SJCRH30 (cell line): ENCODE measurements at regions not wholly inside any gene's neighbourhood (a gene's known extent, or its start where the extent isn't known, plus 50 kb on each side); places are given as distances from the start of the nearest gene placed in this dataset.

Source experiments
- DNase-seq, 2 experiments: peaks; one replicate each; pipeline ENCODE4 v3.0.0-alpha.2; 2015 to 2020
- H3K27ac ChIP-seq: fragments of 250-450 bp; sonication (Bioruptor Pico); 2 replicates; pipeline ENCODE4 v1.5.1; 2020; ENCODE audit warnings: mild to moderate bottlenecking, moderate library complexity
- H3K27me3 ChIP-seq: fragments of 250-450 bp; sonication (Bioruptor Pico); 2 replicates; pipeline ENCODE4 v1.5.1; 2020; ENCODE audit warnings: mild to moderate bottlenecking, moderate library complexity
- H3K36me3 ChIP-seq: fragments of 250-450 bp; sonication (Bioruptor Pico); 2 replicates; pipeline ENCODE4 v1.5.1; 2020; ENCODE audit warnings: mild to moderate bottlenecking, moderate library complexity
- H3K4me1 ChIP-seq: fragments of 250-450 bp; sonication (Bioruptor Pico); 2 replicates; pipeline ENCODE4 v1.5.1; 2020; ENCODE audit warnings: mild to moderate bottlenecking, moderate library complexity
- H3K4me3 ChIP-seq: fragments of 250-450 bp; sonication (Bioruptor Pico); 2 replicates; pipeline ENCODE4 v1.5.1; 2020; ENCODE audit warnings: mild to moderate bottlenecking, moderate library complexity
- H3K9me3 ChIP-seq: fragments of 250-450 bp; sonication (Bioruptor Pico); replicated peaks from 2 replicates; pipeline ENCODE4 v1.5.1; 2020; ENCODE audit warnings: mild to moderate bottlenecking, moderate library complexity

- no peak overlapping the region for H3K27ac ChIP-seq
- H3K36me3 ChIP-seq, result no peaks in the 10 kb centered on the region
- H3K4me3 ChIP-seq, result no peak overlapping the region
- H3K9me3 ChIP-seq, result 0 out of 2 replicates have a peak, but pooled peaks cover 3% of the 10 kb centered on the region
- DNase-seq, result no peak
- H3K27me3 ChIP-seq, result no peaks in the 10 kb centered on the region
- H3K4me1 ChIP-seq, result no peaks in the 10 kb centered on the region
Measured at GRCh38 chr3:144185276-144185675, 213.7 kb downstream of the DIPK2A start.

GRCh38 chr3:144187531-144188210, 216.0 kb downstream of the DIPK2A start:
- no peak overlapping the region for H3K27ac ChIP-seq
- H3K4me3 ChIP-seq, result no peak overlapping the region
- no peaks in the 10 kb centered on the region for H3K36me3 ChIP-seq
- no peaks in the 10 kb centered on the region for H3K4me1 ChIP-seq
- no peaks in the 10 kb centered on the region for H3K27me3 ChIP-seq
- no peak for DNase-seq
- 0 out of 2 replicates have a peak, but pooled peaks cover 3% of the 10 kb centered on the region for H3K9me3 ChIP-seq

GRCh38 chr3:144189044-144189443, 217.4 kb downstream of the DIPK2A start:
- H3K4me3 ChIP-seq, result no peak overlapping the region
- H3K27me3 ChIP-seq, result no peaks in the 10 kb centered on the region
- H3K9me3 ChIP-seq, result 0 out of 2 replicates have a peak, but pooled peaks cover 3% of the 10 kb centered on the region
- no peaks in the 10 kb centered on the region for H3K36me3 ChIP-seq
- H3K27ac ChIP-seq, result no peak overlapping the region
- H3K4me1 ChIP-seq, result no peaks in the 10 kb centered on the region
- no peak for DNase-seq

- H3K27ac ChIP-seq, result no peak overlapping the region
- H3K9me3 ChIP-seq, result no peaks in the 10 kb centered on the region; the same call in 1 of the 2 replicates
- peak; percentile 8 to 15 for DNase-seq
- no peaks in the 10 kb centered on the region for H3K27me3 ChIP-seq
- no peaks in the 10 kb centered on the region for H3K4me1 ChIP-seq
- H3K36me3 ChIP-seq, result no peaks in the 10 kb centered on the region
- H3K4me3 ChIP-seq, result no peak overlapping the region
Measured at GRCh38 chr3:144197116-144197515, 225.5 kb downstream of the DIPK2A start.

GRCh38 chr3:144197582-144197981, 226.0 kb downstream of the DIPK2A start:
- no peak overlapping the region for H3K4me3 ChIP-seq
- H3K36me3 ChIP-seq, result no peaks in the 10 kb centered on the region
- H3K9me3 ChIP-seq, result no peaks in the 10 kb centered on the region; the same call in 1 of the 2 replicates
- H3K4me1 ChIP-seq, result no peaks in the 10 kb centered on the region
- no peak for DNase-seq
- H3K27me3 ChIP-seq, result no peaks in the 10 kb centered on the region
- no peak overlapping the region for H3K27ac ChIP-seq

GRCh38 chr3:144200004-144200403, 228.4 kb downstream of the DIPK2A start:
- no peak for DNase-seq
- H3K9me3 ChIP-seq, result no peaks in the 10 kb centered on the region; the same call in 1 of the 2 replicates
- H3K27me3 ChIP-seq, result no peaks in the 10 kb centered on the region
- no peak overlapping the region for H3K4me3 ChIP-seq
- no peaks in the 10 kb centered on the region for H3K36me3 ChIP-seq
- H3K27ac ChIP-seq, result no peak overlapping the region
- no peaks in the 10 kb centered on the region for H3K4me1 ChIP-seq

- Histone ChIP-seq H3K27ac (no peak overlapping the region), H3K36me3 (no peaks in the 10 kb centered on the region), H3K27me3 (no peaks in the 10 kb centered on the region), H3K4me3 (no peak overlapping the region), H3K4me1 (no peaks in the 10 kb centered on the region), H3K9me3 (no peaks in the 10 kb centered on the region)
- no peak for DNase-seq
Measured at GRCh38 chr3:144200466-144200865, 228.8 kb downstream of the DIPK2A start.

GRCh38 chr3:144221761-144222160, 250.1 kb downstream of the DIPK2A start:
- Histone ChIP-seq H3K36me3 (no peaks in the 10 kb centered on the region), H3K27me3 (no peaks in the 10 kb centered on the region), H3K27ac (no peak overlapping the region), H3K4me3 (no peak overlapping the region), H3K9me3 (no peaks in the 10 kb centered on the region), H3K4me1 (peaks cover 12% of the 10 kb centered on the region)
- DNase-seq, result peak; percentile 72 to 86

- Histone ChIP-seq H3K4me3 (no peak overlapping the region), H3K4me1 (peaks cover 14% of the 10 kb centered on the region), H3K9me3 (no peaks in the 10 kb centered on the region), H3K27me3 (no peaks in the 10 kb centered on the region), H3K27ac (no peak overlapping the region), H3K36me3 (no peaks in the 10 kb centered on the region)
- peak in 1 of 2 experiments; percentile 27 for DNase-seq
Measured at GRCh38 chr3:144229330-144229729, 257.7 kb downstream of the DIPK2A start.

- DNase-seq, result no peak
- Histone ChIP-seq H3K9me3 (no peaks in the 10 kb centered on the region), H3K4me3 (no peak overlapping the region), H3K27ac (no peak overlapping the region), H3K4me1 (peaks cover 14% of the 10 kb centered on the region), H3K36me3 (no peaks in the 10 kb centered on the region), H3K27me3 (no peaks in the 10 kb centered on the region)
Measured at GRCh38 chr3:144229953-144230352, 258.3 kb downstream of the DIPK2A start.

GRCh38 chr3:144235489-144235888, 263.9 kb downstream of the DIPK2A start:
- no peak for DNase-seq
- Histone ChIP-seq H3K36me3 (no peaks in the 10 kb centered on the region), H3K27me3 (no peaks in the 10 kb centered on the region), H3K27ac (no peak overlapping the region), H3K9me3 (no peaks in the 10 kb centered on the region), H3K4me1 (peaks cover 6% of the 10 kb centered on the region; the same call in 1 of the 2 replicates), H3K4me3 (no peak overlapping the region)

GRCh38 chr3:144237351-144237750, 265.7 kb downstream of the DIPK2A start:
- Histone ChIP-seq H3K4me3 (no peak overlapping the region), H3K36me3 (no peaks in the 10 kb centered on the region), H3K9me3 (no peaks in the 10 kb centered on the region), H3K4me1 (peaks cover 8% of the 10 kb centered on the region; the same call in 1 of the 2 replicates), H3K27me3 (no peaks in the 10 kb centered on the region), H3K27ac (no peak overlapping the region)
- DNase-seq, result no peak

- H3K9me3 ChIP-seq, result no peaks in the 10 kb centered on the region
- H3K4me3 ChIP-seq, result no peak overlapping the region
- H3K36me3 ChIP-seq, result no peaks in the 10 kb centered on the region
- H3K4me1 ChIP-seq, result 0 out of 2 replicates have a peak, but pooled peaks cover 2% of the 10 kb centered on the region
- no peaks in the 10 kb centered on the region for H3K27me3 ChIP-seq
- peak; percentile 23 to 68 for DNase-seq
- H3K27ac ChIP-seq, result no peak overlapping the region
Measured at GRCh38 chr3:144241404-144241803, 269.8 kb downstream of the DIPK2A start.

GRCh38 chr3:144242747-144243146, 271.1 kb downstream of the DIPK2A start:
- H3K36me3 ChIP-seq, result no peaks in the 10 kb centered on the region
- no peak for DNase-seq
- no peaks in the 10 kb centered on the region for H3K27me3 ChIP-seq
- 0 out of 2 replicates have a peak, but pooled peaks cover 2% of the 10 kb centered on the region for H3K4me1 ChIP-seq
- H3K4me3 ChIP-seq, result no peak overlapping the region
- H3K9me3 ChIP-seq, result no peaks in the 10 kb centered on the region
- no peak overlapping the region for H3K27ac ChIP-seq

- H3K36me3 ChIP-seq, result no peaks in the 10 kb centered on the region
- H3K27me3 ChIP-seq, result no peaks in the 10 kb centered on the region
Measured at GRCh38 chr3:144244662-144245061, 273.0 kb downstream of the DIPK2A start.

GRCh38 chr3:144252896-144253295, 281.3 kb downstream of the DIPK2A start:
- no peaks in the 10 kb centered on the region for H3K9me3 ChIP-seq
- no peaks in the 10 kb centered on the region for H3K4me1 ChIP-seq
- no peaks in the 10 kb centered on the region for H3K36me3 ChIP-seq
- no peak overlapping the region for H3K4me3 ChIP-seq
- DNase-seq, result no peak
- no peaks in the 10 kb centered on the region for H3K27me3 ChIP-seq
- no peak overlapping the region for H3K27ac ChIP-seq

More at GRCh38 chr3:144244662-144245061, 273.0 kb downstream of the DIPK2A start:
- H3K4me1 ChIP-seq, result 0 out of 2 replicates have a peak, but pooled peaks cover 2% of the 10 kb centered on the region
- H3K4me3 ChIP-seq, result no peak overlapping the region
- no peak overlapping the region for H3K27ac ChIP-seq
- no peak for DNase-seq
- no peaks in the 10 kb centered on the region for H3K9me3 ChIP-seq
